ENCODE measurements at regions not wholly inside any gene's neighbourhood (a gene's known extent, or its start where the extent isn't known, plus 50 kb on each side); places are given as distances from the start of the nearest gene placed in this dataset.

- DNase-seq (ENCODE audit: low read depth): no peak
- TF ChIP-seq, protein P1, sequence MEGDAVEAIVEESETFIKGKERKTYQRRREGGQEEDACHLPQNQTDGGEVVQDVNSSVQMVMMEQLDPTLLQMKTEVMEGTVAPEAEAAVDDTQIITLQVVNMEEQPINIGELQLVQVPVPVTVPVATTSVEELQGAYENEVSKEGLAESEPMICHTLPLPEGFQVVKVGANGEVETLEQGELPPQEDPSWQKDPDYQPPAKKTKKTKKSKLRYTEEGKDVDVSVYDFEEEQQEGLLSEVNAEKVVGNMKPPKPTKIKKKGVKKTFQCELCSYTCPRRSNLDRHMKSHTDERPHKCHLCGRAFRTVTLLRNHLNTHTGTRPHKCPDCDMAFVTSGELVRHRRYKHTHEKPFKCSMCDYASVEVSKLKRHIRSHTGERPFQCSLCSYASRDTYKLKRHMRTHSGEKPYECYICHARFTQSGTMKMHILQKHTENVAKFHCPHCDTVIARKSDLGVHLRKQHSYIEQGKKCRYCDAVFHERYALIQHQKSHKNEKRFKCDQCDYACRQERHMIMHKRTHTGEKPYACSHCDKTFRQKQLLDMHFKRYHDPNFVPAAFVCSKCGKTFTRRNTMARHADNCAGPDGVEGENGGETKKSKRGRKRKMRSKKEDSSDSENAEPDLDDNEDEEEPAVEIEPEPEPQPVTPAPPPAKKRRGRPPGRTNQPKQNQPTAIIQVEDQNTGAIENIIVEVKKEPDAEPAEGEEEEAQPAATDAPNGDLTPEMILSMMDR (IDR thresholded peaks at IDR 0.05; ENCODE audit: insufficient read depth, low read depth, low read length): no peak
- no peak overlapping the region for H3K4me3 ChIP-seq (ENCODE audit: low read depth, low read length)
Observed at GRCh38 chr12:114274131-114274530, 131.8 kb downstream of the TBX5 start.

GRCh38 chr12:114272605-114273004 is 133.3 kb downstream of the TBX5 start:
- TF ChIP-seq, protein P1 (IDR thresholded peaks at IDR 0.05; ENCODE audit: insufficient read depth, low read depth, low read length): no peak
- DNase-seq (ENCODE audit: low read depth): no peak
- H3K4me3 ChIP-seq (ENCODE audit: low read depth, low read length): no peak overlapping the region

- TF ChIP-seq, protein P1 (IDR thresholded peaks at IDR 0.05; ENCODE audit: insufficient read depth, low read depth, low read length): no peak
- DNase-seq (ENCODE audit: low read depth): no peak
- no peak overlapping the region for H3K4me3 ChIP-seq (ENCODE audit: low read depth, low read length)
Observed at GRCh38 chr12:114272071-114272470, 133.9 kb downstream of the TBX5 start.

GRCh38 chr12:114269153-114269552 is 136.8 kb downstream of the TBX5 start:
- H3K4me3 ChIP-seq (ENCODE audit: low read depth, low read length): no peak overlapping the region
- DNase-seq (ENCODE audit: low read depth): no peak
- TF ChIP-seq, protein P1 (IDR thresholded peaks at IDR 0.05; ENCODE audit: insufficient read depth, low read depth, low read length): no peak

DNA sequence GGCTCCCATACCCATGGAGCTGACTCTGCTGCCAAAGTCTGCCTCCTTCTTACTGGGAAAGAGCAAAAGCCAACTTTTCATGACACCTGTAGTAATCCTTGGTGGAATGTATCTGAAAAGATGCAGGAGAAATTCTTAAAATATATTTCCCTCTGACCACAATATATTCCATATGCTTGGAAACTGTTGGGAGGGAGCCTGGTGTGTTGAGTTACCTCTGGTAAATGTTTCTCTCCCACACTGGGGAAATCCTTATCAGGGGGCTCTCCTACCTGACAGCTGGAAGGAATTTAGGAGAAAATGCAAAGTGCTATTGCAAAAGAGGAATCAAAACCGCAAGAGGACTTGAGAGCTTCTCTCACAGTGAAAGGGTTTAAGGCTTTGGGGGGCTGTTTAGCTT is 139.4 kb downstream of the TBX5 start:
- DNase-seq (ENCODE audit: low read depth): no peak
- TF ChIP-seq, protein P1 (IDR thresholded peaks at IDR 0.05; ENCODE audit: insufficient read depth, low read depth, low read length): no peak
- H3K4me3 ChIP-seq (ENCODE audit: low read depth, low read length): no peak overlapping the region

- no peak for DNase-seq (ENCODE audit: low read depth)
- H3K4me3 ChIP-seq (ENCODE audit: low read depth, low read length): no peak overlapping the region
- TF ChIP-seq, protein P1 (IDR thresholded peaks at IDR 0.05; ENCODE audit: insufficient read depth, low read depth, low read length): no peak
Observed at GRCh38 chr12:114265036-114265435, 140.9 kb downstream of the TBX5 start.

DNA sequence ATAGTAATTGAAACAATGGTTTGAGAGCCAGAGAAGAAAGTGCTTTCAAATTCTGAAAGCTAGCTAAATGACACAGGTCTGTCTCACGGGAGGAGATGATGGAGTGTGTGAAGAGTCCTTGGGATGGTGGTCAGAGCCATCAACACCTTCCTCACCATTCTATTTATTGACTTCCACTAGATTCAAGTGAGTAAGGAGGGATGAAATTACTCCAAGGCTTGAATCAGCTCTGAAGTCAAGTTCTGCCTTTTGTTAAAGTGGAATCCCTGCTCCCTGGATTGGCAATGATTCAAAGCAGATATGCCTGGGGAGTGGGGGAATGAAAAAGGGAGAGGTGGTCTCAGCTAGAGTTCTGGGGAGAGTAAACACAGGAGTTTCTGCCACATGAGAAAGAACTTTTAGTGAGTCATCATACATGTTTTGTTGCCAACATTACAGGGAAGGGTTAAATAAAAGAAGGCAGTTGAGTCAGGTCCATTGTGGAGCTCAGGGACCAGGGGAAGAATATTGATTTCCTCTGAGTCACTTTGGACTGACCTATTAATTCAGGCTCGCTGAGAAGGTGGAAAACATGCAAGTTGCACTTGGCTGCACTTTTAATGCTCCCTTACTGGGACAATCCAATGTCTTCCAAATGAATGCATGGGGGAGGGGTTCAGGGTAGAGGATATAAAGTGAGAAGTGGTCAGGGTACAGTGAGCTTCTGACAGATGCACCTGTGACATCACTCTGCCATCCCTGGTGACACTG is 142.7 kb downstream of the TBX5 start:
- TF ChIP-seq, protein P1 (IDR thresholded peaks at IDR 0.05; ENCODE audit: insufficient read depth, low read depth, low read length): no peak
- DNase-seq (ENCODE audit: low read depth): no peak
- no peak overlapping the region for H3K4me3 ChIP-seq (ENCODE audit: low read depth, low read length)

Data from fibroblast of villous mesenchyme (primary cell).